ENCODE measurements at regions not wholly inside any gene's neighbourhood (a gene's known extent, or its start where the extent isn't known, plus 50 kb on each side); places are given as distances from the start of the nearest gene placed in this dataset.

DNA sequence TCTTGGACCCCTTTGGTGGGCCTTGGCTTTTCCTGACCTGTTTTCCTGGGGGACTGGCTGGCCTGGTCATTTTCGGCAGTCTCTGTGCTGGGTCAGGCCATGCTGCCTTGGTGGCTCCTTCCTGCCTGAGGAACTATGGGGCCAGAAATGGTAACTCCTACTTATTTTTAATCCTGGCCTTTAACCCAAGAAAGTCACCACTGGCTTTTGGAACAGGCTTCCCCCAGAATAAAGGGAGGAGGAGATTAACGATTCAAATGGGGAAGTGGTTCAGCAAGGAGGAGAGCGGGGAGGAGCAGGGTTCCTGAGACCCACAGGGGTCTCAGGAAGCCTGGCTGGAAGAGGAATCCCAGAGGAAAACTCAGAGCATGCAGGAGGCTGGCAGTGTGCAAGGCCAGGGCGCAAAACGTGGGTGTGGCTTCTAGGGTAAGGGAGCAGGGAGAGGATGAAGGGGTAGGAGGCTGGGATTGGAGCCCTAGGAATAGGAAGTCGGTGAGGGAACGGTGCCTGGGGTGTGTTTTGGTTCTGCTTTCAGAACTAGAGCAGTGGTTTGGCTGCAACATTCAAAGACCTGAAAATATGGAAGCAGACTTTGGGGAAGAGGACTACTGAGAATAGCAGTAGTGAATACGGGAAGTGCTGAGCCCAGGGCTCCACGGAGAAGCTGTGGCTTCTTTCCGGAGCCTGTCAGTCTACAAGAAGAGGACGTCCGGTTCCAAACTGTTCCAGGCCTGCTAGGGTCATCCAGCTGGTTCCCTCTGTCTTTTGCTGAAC lies 271.1 kb upstream of the KLF4 start:
- H3K27me3 ChIP-seq: no peaks in the 10 kb centered on the region
- no peak overlapping the region for H3K4me2 ChIP-seq
- H3K4me3 ChIP-seq: no peak overlapping the region
- DNase-seq (ENCODE audit: low spot score): no peak
- 91% methylated on average over 12 of the region's 12 CpGs for WGBS (ENCODE audit: low lambda C conversion rate, missing lambda C conversion rate)
- no peaks in the 10 kb centered on the region for H3K9me3 ChIP-seq (ENCODE audit: low read depth)
- H3K79me2 ChIP-seq: no peaks in the 10 kb centered on the region
- no peaks in the 10 kb centered on the region for H3K9me2 ChIP-seq (replicated peaks; ENCODE audit: insufficient read depth)
- no peak overlapping the region for H3K27ac ChIP-seq
- no peak overlapping the region for H2AFZ ChIP-seq
- TF ChIP-seq EZH2phosphoT487 (IDR thresholded peaks at IDR 0.05; ENCODE audit: low read depth, severe bottlenecking, unreplicated experiment) (no peak), EZH2 (IDR thresholded peaks at IDR 0.05; ENCODE audit: borderline replicate concordance) (no peak)
- TF ChIP-seq, protein P1, sequence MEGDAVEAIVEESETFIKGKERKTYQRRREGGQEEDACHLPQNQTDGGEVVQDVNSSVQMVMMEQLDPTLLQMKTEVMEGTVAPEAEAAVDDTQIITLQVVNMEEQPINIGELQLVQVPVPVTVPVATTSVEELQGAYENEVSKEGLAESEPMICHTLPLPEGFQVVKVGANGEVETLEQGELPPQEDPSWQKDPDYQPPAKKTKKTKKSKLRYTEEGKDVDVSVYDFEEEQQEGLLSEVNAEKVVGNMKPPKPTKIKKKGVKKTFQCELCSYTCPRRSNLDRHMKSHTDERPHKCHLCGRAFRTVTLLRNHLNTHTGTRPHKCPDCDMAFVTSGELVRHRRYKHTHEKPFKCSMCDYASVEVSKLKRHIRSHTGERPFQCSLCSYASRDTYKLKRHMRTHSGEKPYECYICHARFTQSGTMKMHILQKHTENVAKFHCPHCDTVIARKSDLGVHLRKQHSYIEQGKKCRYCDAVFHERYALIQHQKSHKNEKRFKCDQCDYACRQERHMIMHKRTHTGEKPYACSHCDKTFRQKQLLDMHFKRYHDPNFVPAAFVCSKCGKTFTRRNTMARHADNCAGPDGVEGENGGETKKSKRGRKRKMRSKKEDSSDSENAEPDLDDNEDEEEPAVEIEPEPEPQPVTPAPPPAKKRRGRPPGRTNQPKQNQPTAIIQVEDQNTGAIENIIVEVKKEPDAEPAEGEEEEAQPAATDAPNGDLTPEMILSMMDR (IDR thresholded peaks at IDR 0.05; ENCODE audit: poor library complexity): no peak
- H3K4me1 ChIP-seq (ENCODE audit: insufficient read depth): no peaks in the 10 kb centered on the region
- H3K36me3 ChIP-seq (replicated peaks; ENCODE audit: insufficient read depth, low read depth): no peaks in the 10 kb centered on the region
- H4K20me1 ChIP-seq (ENCODE audit: insufficient read depth, poor library complexity, severe bottlenecking): no peaks in the 10 kb centered on the region

DNA sequence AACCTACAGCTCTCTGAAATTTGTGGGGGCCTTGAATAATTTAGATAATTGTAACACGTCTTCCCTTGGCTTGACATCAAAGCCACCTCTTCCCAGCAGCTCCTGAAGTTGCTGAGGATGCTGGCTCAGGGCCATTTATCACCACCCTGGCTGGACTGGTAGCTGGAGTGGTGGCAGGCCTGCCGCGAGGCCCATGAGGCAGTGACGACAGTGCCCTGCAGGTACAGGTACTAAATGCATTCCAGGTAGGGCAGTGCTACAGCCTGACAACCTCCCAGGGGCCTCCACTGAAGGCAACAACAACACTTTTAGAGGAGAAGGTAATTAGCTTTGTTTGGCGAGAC lies 270.2 kb upstream of the KLF4 start:
- H3K4me1 ChIP-seq (ENCODE audit: insufficient read depth): no peaks in the 10 kb centered on the region
- DNase-seq (ENCODE audit: low spot score): no peak
- H3K9me2 ChIP-seq (replicated peaks; ENCODE audit: insufficient read depth): no peaks in the 10 kb centered on the region
- H3K4me2 ChIP-seq: no peak overlapping the region
- H3K27me3 ChIP-seq: no peaks in the 10 kb centered on the region
- no peak overlapping the region for H3K27ac ChIP-seq
- H3K36me3 ChIP-seq (replicated peaks; ENCODE audit: insufficient read depth, low read depth): no peaks in the 10 kb centered on the region
- no peaks in the 10 kb centered on the region for H3K79me2 ChIP-seq
- H3K4me3 ChIP-seq: no peak overlapping the region
- H2AFZ ChIP-seq: no peak overlapping the region
- TF ChIP-seq, protein P1 (IDR thresholded peaks at IDR 0.05; ENCODE audit: poor library complexity): no peak
- no peak for TF ChIP-seq EZH2 (IDR thresholded peaks at IDR 0.05; ENCODE audit: borderline replicate concordance)
- no peak for TF ChIP-seq EZH2phosphoT487 (IDR thresholded peaks at IDR 0.05; ENCODE audit: low read depth, severe bottlenecking, unreplicated experiment)
- H4K20me1 ChIP-seq (ENCODE audit: insufficient read depth, poor library complexity, severe bottlenecking): no peaks in the 10 kb centered on the region
- H3K9me3 ChIP-seq (ENCODE audit: low read depth): no peaks in the 10 kb centered on the region
- WGBS (ENCODE audit: low lambda C conversion rate, missing lambda C conversion rate): 89% methylated on average over 5 of the region's 5 CpGs

DNA sequence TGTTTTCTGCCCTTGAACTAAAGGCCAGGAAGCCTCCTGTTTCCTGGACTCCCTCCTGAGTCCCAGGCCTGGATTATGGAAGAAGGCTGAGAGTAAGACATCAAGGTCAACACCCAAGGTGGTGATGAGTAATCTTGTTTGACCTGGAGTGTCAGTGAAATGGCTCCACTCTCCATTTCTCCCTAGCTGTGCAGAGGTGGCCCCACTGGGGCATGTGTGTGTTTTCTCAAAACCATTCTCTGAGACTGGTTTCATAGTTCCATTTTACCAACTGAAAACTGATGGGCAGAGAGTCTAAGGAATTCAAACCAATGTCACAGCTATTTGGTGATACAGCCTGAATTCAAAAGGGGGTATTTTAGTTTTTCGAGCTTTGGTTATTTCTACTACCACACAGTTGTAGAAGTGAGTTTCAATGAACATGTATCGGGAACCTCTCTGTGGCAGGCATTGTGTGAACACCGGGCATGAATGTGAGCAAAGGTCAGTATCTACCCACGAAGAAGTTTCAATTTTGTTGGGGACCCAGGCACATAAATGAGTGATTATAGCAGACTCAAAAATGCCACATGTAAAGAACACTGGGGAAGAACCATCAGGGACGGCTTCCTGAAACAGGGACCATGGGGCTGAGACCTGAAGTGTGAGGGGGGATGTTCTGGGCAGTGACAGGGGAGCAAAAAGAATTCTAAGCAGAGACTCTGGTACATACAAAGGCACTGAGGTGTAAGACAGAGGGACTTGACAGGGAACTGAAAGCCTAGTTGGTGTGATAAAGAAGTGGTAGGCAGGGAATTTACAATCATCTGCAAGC lies 269.6 kb upstream of the KLF4 start:
- H3K4me3 ChIP-seq: no peak overlapping the region
- no peak overlapping the region for H3K27ac ChIP-seq
- no peak for TF ChIP-seq EZH2phosphoT487 (IDR thresholded peaks at IDR 0.05; ENCODE audit: low read depth, severe bottlenecking, unreplicated experiment)
- no peaks in the 10 kb centered on the region for H4K20me1 ChIP-seq (ENCODE audit: insufficient read depth, poor library complexity, severe bottlenecking)
- no peak overlapping the region for H2AFZ ChIP-seq
- H3K9me3 ChIP-seq (ENCODE audit: low read depth): no peaks in the 10 kb centered on the region
- H3K36me3 ChIP-seq (replicated peaks; ENCODE audit: insufficient read depth, low read depth): no peaks in the 10 kb centered on the region
- H3K4me1 ChIP-seq (ENCODE audit: insufficient read depth): no peaks in the 10 kb centered on the region
- H3K79me2 ChIP-seq: no peaks in the 10 kb centered on the region
- H3K4me2 ChIP-seq: no peak overlapping the region
- WGBS (ENCODE audit: low lambda C conversion rate, missing lambda C conversion rate): 96% methylated on average over 5 of the region's 5 CpGs
- no peak for DNase-seq (ENCODE audit: low spot score)
- H3K9me2 ChIP-seq (replicated peaks; ENCODE audit: insufficient read depth): no peaks in the 10 kb centered on the region
- no peaks in the 10 kb centered on the region for H3K27me3 ChIP-seq

DNA sequence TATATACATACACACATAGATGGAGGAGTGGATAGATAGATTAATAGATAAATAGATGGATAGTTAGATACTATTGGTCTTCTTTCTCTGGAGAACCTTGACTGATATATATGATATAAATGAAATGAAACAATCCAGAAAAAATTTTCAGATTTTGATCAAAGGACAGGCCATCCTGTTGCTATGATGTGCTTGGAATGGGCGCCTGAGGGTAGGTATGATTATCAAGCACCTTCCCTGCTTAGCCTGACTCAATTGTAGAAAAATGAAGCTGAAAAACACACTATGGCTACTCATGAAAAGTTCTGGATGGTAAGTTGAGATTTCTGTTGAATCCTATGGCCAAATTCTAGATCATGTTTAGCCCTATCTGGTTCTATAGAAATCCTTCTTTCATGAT lies 266.5 kb upstream of the KLF4 start:
- H4K20me1 ChIP-seq (ENCODE audit: insufficient read depth, poor library complexity, severe bottlenecking): no peaks in the 10 kb centered on the region
- H2AFZ ChIP-seq: no peak overlapping the region
- no peaks in the 10 kb centered on the region for H3K36me3 ChIP-seq (replicated peaks; ENCODE audit: insufficient read depth, low read depth)
- H3K27ac ChIP-seq: peak overlapping the region; percentile 66
- H3K4me2 ChIP-seq: no peak overlapping the region
- H3K9me2 ChIP-seq (replicated peaks; ENCODE audit: insufficient read depth): no peaks in the 10 kb centered on the region
- DNase-seq (ENCODE audit: low spot score): no peak
- H3K27me3 ChIP-seq: no peaks in the 10 kb centered on the region
- no peak overlapping the region for H3K4me3 ChIP-seq
- no peaks in the 10 kb centered on the region for H3K79me2 ChIP-seq
- H3K9me3 ChIP-seq (ENCODE audit: low read depth): no peaks in the 10 kb centered on the region
- WGBS (ENCODE audit: low lambda C conversion rate, missing lambda C conversion rate): 82% methylated on average over 1 of the region's 1 CpG
- peaks cover 15% of the 10 kb centered on the region for H3K4me1 ChIP-seq (ENCODE audit: insufficient read depth)
- TF ChIP-seq, protein P1 (IDR thresholded peaks at IDR 0.05; ENCODE audit: poor library complexity): no peak
- no peak for TF ChIP-seq EZH2 (IDR thresholded peaks at IDR 0.05; ENCODE audit: borderline replicate concordance)
- TF ChIP-seq EZH2phosphoT487 (IDR thresholded peaks at IDR 0.05; ENCODE audit: low read depth, severe bottlenecking, unreplicated experiment): no peak
